MCF 10A (cell line): ENCODE measurements at regions not wholly inside any gene's neighbourhood (a gene's known extent, or its start where the extent isn't known, plus 50 kb on each side); places are given as distances from the start of the nearest gene placed in this dataset.
A peak's percentile ranks its signal among the peaks of the same experiment; 100 is the strongest.

ENCODE experiments used
- BruUV-seq: library from RNA; stranded (reverse); fragments of 400-500 nt; replicated peaks from 2 replicates; lab custom pipeline; 2021; lab: Mats Ljungman, UMichigan
- CTCF ChIA-PET: fragments of 300-600 bp; sonication (Branson Sonifier 250); formaldehyde crosslinking; extraction: SDS; loops from one replicate; lab custom pipeline; 2021; ENCODE audit warnings: antibody characterized with exemption, inconsistent platforms; lab: Yijun Ruan, JAX
- POLR2A ChIA-PET: fragments of 300-600, 350-650 bp; sonication (Branson Sonifier 250); formaldehyde crosslinking; extraction: SDS; loops from one replicate; lab custom pipeline; 2020; ENCODE audit warnings: antibody characterized with exemption, inconsistent platforms; lab: Yijun Ruan, JAX
- DNase-seq: peaks from one replicate; pipeline ENCODE4 v3.0.0-alpha.2; 2018; ENCODE audit not compliant: unreplicated experiment
- H3K27ac Mint-ChIP-seq: one replicate; pipeline ENCODE4 v1.8.0; 2022; ENCODE audit warnings: mild to moderate bottlenecking, low read depth, mixed read lengths; ENCODE audit not compliant: unreplicated experiment
- H3K27me3 Mint-ChIP-seq: one replicate; pipeline ENCODE4 v1.8.0; 2022; ENCODE audit warnings: mixed read lengths; ENCODE audit not compliant: insufficient read depth, unreplicated experiment
- H3K36me3 Mint-ChIP-seq: one replicate; pipeline ENCODE4 v1.8.0; 2022; ENCODE audit warnings: mild to moderate bottlenecking, moderate library complexity, mixed read lengths; ENCODE audit not compliant: insufficient read depth, unreplicated experiment
- H3K4me1 Mint-ChIP-seq: one replicate; pipeline ENCODE4 v1.8.0; 2022; ENCODE audit warnings: mixed read lengths; ENCODE audit not compliant: insufficient read depth, unreplicated experiment
- H3K4me3 Mint-ChIP-seq: one replicate; pipeline ENCODE4 v1.8.0; 2022; ENCODE audit warnings: mild to moderate bottlenecking, moderate library complexity, mixed read lengths; ENCODE audit not compliant: unreplicated experiment
- H3K9me3 Mint-ChIP-seq: one replicate; pipeline ENCODE4 v1.8.0; 2022; ENCODE audit warnings: mixed read lengths; ENCODE audit not compliant: unreplicated experiment
- intact Hi-C: fragments of 100-400 bp; cut with micrococcal nuclease; formaldehyde crosslinking; loops from 2 replicates; pipeline ENCODE4 v1.14.1; 2022
- TF ChIP-seq, protein P1 (sequence below): fragments of 200-600 bp; IDR thresholded peaks from one replicate; pipeline ENCODE4 v1.8.0; 2022; ENCODE audit warnings: antibody characterized with exemption, mild to moderate bottlenecking; ENCODE audit not compliant: unreplicated experiment

DNA sequence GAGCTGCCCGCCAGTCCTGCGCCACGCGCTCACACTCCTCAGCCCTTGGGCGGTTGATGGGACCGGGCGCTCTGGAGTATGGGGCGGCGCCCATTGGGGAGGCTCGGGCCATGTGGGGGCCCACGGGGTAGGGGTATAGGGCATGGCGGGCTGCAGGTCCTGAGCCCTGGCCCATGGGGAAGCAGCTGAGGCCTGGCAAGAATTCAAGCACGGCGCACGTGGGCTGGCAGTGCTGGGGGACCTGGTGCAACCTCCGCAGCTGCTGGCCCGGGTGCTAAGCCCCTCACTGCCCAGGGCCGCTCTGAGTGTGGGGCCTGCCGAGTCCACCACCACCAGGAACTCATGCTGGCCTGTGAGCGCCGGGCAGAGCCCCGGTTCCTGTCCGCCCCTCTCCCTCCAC is 229.6 kb upstream of the ZNF608 start:
- no peaks in the 10 kb centered on the region for H3K27me3 Mint-ChIP-seq
- no peaks in the 10 kb centered on the region for H3K36me3 Mint-ChIP-seq
- intact Hi-C loops = no loop called here
- ChIA-PET CTCF (interaction anchor here (0.7 to 1.2 kb wide), 2 partner anchors 15 to 85 kb away, joined by 3 read pairs; no protein-coding TSS in a partner anchor), POLR2A (interaction anchor here (1.0 kb wide), 1 partner anchor 229 kb away, joined by 3 read pairs; no protein-coding TSS in a partner anchor)
- no peak for DNase-seq
- H3K4me1 Mint-ChIP-seq = peaks cover 11% of the 10 kb centered on the region
- H3K9me3 Mint-ChIP-seq = no peaks in the 10 kb centered on the region
- H3K27ac Mint-ChIP-seq = no peak overlapping the region
- TF ChIP-seq, protein P1, sequence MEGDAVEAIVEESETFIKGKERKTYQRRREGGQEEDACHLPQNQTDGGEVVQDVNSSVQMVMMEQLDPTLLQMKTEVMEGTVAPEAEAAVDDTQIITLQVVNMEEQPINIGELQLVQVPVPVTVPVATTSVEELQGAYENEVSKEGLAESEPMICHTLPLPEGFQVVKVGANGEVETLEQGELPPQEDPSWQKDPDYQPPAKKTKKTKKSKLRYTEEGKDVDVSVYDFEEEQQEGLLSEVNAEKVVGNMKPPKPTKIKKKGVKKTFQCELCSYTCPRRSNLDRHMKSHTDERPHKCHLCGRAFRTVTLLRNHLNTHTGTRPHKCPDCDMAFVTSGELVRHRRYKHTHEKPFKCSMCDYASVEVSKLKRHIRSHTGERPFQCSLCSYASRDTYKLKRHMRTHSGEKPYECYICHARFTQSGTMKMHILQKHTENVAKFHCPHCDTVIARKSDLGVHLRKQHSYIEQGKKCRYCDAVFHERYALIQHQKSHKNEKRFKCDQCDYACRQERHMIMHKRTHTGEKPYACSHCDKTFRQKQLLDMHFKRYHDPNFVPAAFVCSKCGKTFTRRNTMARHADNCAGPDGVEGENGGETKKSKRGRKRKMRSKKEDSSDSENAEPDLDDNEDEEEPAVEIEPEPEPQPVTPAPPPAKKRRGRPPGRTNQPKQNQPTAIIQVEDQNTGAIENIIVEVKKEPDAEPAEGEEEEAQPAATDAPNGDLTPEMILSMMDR = no peak
- H3K4me3 Mint-ChIP-seq = no peak overlapping the region
- no TSS peak for BruUV-seq

DNA sequence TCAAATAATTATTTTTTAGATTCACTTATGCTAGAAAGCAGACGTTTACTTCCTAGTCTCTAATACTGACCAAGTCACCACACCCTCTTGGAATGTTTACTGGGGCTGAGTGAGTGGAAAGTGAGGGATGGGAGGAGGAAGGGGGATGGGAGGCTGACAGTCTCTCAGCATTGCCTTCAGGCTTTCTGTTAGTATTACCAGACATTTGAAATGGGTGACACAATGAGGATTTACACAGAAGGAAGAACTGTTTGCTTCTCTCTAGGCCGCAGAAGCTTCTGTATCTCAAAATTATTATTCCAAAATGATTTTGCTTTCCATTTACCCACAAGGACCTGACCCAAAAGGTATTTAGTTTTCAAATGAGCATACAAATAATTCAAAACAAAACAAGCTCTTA is 232.8 kb upstream of the ZNF608 start:
- intact Hi-C loops = no loop called here
- H3K36me3 Mint-ChIP-seq = no peaks in the 10 kb centered on the region
- peaks cover 21% of the 10 kb centered on the region for H3K4me1 Mint-ChIP-seq
- no peak for DNase-seq
- ChIA-PET POLR2A (interaction anchor here (0.7 to 1.3 kb wide), 3 partner anchors 15 to 25 kb away, joined by 3 to 5 read pairs (median 3); no protein-coding TSS in a partner anchor), CTCF (no interaction called here)
- H3K4me3 Mint-ChIP-seq = no peak overlapping the region
- peak overlapping the region; percentile 66 for H3K27ac Mint-ChIP-seq
- BruUV-seq = no TSS peak
- H3K9me3 Mint-ChIP-seq = no peaks in the 10 kb centered on the region
- H3K27me3 Mint-ChIP-seq = no peaks in the 10 kb centered on the region
- TF ChIP-seq, protein P1 = no peak

DNA sequence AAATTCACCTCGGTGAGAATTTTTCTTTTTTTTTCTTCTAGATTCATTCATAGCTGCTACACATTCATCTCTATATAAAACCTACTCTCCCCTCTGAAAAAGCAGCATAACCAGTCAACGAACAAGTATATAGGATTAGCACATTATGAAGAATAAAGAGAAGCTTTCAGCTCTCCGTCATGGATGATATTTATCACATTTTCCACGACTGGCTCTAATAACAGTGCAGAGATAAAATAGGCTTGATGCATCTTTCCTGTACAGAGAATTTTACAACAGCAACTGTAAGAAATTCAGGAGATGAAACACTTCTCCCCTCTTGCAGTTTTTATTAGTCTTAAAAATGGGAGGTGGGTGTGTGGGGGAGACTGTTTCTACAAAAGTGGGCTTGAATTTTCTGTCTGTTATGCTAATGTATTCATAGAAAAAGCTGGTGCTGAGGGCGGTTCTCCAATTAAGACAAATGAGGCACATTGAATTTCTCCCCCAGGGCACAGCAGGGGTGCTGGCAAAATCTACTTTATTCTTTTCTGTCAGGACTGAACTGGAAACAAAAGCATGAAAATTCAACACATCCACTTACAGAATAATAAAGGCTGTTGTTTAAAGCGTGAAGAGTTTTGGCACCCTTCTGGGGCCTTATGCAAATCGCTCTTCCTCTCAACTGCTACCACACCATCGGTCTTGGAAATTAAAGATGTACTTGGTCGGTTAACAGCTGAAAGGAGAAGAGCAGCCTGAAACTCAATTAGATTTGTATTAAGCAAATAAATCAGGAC is 233.9 kb upstream of the ZNF608 start:
- no peak overlapping the region for H3K4me3 Mint-ChIP-seq
- H3K27ac Mint-ChIP-seq = peak overlapping the region; percentile 66
- H3K4me1 Mint-ChIP-seq = peaks cover 21% of the 10 kb centered on the region
- CTCF ChIA-PET = no interaction called here
- TF ChIP-seq, protein P1 = no peak
- intact Hi-C loops = no loop called here
- H3K27me3 Mint-ChIP-seq = no peaks in the 10 kb centered on the region
- H3K9me3 Mint-ChIP-seq = no peaks in the 10 kb centered on the region
- BruUV-seq = no TSS peak
- H3K36me3 Mint-ChIP-seq = no peaks in the 10 kb centered on the region
- POLR2A ChIA-PET = no interaction called here
- DNase-seq = no peak

DNA sequence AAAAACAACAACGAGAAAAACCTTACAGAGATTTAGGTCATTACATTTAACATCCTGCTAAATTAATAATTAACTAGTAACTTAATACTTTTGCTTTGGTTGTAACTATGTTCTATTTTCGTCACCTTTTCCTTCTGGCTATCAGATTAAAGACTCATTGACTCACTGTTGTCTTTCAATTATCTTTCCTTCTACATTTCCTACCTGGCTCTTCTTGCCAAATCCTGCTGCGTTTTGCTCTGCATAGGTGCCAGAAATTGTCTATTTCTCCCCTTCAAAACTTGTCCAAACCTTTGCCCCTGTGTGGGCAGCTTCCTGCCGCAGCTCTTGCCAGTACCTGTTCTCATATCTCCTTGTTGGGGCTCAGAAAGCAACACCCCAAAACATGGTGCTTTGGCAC is 235.5 kb upstream of the ZNF608 start:
- Mint-ChIP-seq H3K36me3 (no peaks in the 10 kb centered on the region), H3K9me3 (no peaks in the 10 kb centered on the region), H3K27ac (peak overlapping the region; percentile 27), H3K27me3 (no peaks in the 10 kb centered on the region), H3K4me1 (peaks cover 30% of the 10 kb centered on the region), H3K4me3 (no peak overlapping the region)
- intact Hi-C loops = no loop called here
- BruUV-seq = no TSS peak
- POLR2A ChIA-PET = no interaction called here
- TF ChIP-seq, protein P1 = no peak
- DNase-seq = peak; percentile 62
- CTCF ChIA-PET = no interaction called here
